ENCODE measurements at regions not wholly inside any gene's neighbourhood (a gene's known extent, or its start where the extent isn't known, plus 50 kb on each side); places are given as distances from the start of the nearest gene placed in this dataset.

DNA sequence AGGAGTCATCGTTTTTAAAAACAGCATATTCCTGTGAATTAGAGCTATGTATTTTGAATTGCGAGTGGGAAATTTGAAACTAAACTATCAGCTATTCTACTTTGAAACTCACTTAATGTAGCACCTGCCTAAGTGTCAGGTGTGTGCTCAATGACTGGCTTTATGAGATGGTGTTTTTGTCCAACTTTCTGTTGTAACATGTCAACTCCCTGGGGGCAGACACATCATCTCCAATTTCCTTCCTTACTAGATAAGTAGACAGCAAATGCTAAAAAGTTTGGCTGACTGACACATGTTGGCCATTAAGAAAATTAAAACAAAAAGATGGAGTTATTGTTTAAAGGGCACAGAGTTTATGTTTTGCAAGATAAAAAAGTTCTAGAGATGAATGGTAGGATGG lies 226.9 kb downstream of the TFAP2B start:
- TF ChIP-seq GATA2 (IDR thresholded peaks at IDR 0.05; ENCODE audit: low read depth, low read length) (no peak), GATA3 (IDR thresholded peaks at IDR 0.05; ENCODE audit: low read depth, low read length) (no peak)

Data from SH-SY5Y (cell line).